Stomach (tissue), 8 donors: ENCODE measurements at regions not wholly inside any gene's neighbourhood (a gene's known extent, or its start where the extent isn't known, plus 50 kb on each side); places are given as distances from the start of the nearest gene placed in this dataset.
"Not testable (repeated sequence)": the region's sequence is repeated elsewhere in the genome, so short reads cannot be mapped to it uniquely, and the experiment has no call there.

ENCODE experiments used
- DNase-seq, 2 donors: peaks; one replicate each; pipeline versions ENCODE4 v3.0.0 to v3.0.0-alpha.2; 2013 to 2019
- H3K27ac ChIP-seq, 5 donors: fragments of 200-600 bp in 4 of 5; sonication (generic) in 4 of 5; one replicate each; pipeline ENCODE4 v1.5.1; 2013 to 2019; ENCODE audit warnings: mild to moderate bottlenecking in 1 of 5, moderate library complexity in 1 of 5
- H3K27me3 ChIP-seq, 3 donors: fragments of 200-600 bp; sonication (generic); one replicate each; pipeline ENCODE4 v1.5.1; 2017 to 2019; ENCODE audit warnings: mixed run types in 1 of 3
- H3K36me3 ChIP-seq, 4 donors: fragments of 200-600 bp; sonication (generic); 1 replicate in 3 of 4; 2 replicates in 1 of 4; pipeline ENCODE4 v1.5.1; 2016 to 2019
- H3K4me1 ChIP-seq, 4 donors: fragments of 200-600 bp; sonication (generic); one replicate each; pipeline ENCODE4 v1.5.1; 2016 to 2019
- H3K4me3 ChIP-seq, 4 donors: fragments of 200-600 bp; sonication (generic) in 3 of 4; one replicate each; pipeline ENCODE4 v1.5.1; 2016 to 2019; ENCODE audit warnings: mild to moderate bottlenecking in 1 of 4
- H3K9me3 ChIP-seq, 4 donors: fragments of 200-600 bp; sonication (generic); one replicate each; pipeline ENCODE4 v1.5.1; 2016 to 2019
- WGBS, 5 donors: extraction: QIAGEN DNeasy Blood & Tissue Kit in 3 of 5; methylation state at CpG; one replicate each; pipeline versions ENCODE4 v1.1.5 to v1.1.7; 2013 to 2018; 5-methylcytosine and 5-hydroxymethylcytosine counted together
- intact Hi-C: fragments of 100-400 bp; cut with DNase I; formaldehyde crosslinking; loops from one replicate; pipeline ENCODE4 v1.15.1; 2023; ENCODE audit warnings: low total_unique reads
- donor health status: healthy with polysubstance abuse.
- donor health status: Bipolar disorder and iron deficiency.
- donor health status: healthy.

DNA sequence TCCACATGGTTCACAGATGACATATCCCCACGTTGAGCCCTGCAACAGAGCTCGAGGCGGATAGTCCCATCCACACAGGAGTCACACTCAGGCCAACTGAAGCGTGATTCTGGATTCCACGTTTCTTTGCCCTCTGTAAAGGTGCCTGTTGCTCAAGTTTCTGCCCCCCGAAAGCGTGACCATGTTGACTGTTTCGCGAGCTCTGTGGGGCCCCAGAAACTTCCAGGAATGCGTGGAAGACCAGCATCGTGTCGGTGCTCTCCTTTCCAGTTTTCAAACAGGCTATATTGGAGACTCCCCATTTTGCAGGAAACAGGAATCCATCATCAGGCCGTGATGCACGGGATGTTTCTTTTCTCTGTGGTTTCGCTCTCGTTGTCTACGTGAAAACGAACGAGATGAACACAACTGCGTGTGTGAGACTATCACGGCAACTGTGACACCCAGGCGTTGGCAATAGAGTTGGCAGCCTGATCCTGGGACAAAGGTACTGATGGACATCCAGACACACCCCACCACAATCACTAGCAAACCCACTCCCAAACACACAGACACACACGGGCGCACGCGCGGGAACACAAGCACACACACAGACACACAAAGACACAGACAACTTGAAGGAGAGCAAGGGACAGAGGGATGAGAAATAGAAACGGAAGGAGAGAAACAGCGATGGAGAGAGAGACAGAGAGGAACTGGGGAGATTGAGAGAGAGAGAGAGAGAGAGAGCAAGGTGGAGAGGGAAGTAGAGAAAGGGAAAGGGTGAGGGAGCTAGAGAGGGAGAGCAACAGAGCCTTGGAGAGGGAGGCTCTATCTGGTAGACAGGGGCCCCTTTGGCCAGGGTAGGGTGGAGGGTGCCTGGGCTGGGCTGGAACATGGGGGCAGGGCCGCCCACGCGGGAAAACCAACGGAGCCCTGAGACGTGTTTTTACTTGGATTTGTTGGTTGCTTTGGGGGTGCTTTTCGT, 1609.3 kb downstream of the SPATA31A7 start:
- DNase-seq: peak in 1 of 2 donors; percentile 59
- H3K27me3 ChIP-seq: peaks cover 34 to 51% (median 42%) of the 10 kb centered on the region in 3 donors
- H3K9me3 ChIP-seq: peaks cover 0 to 19% (median 2%) of the 10 kb centered on the region in 4 donors
- peaks cover 26 to 46% (median 38%) of the 10 kb centered on the region in 4 donors for H3K4me1 ChIP-seq
- intact Hi-C loops, H3K36me3 ChIP-seq: not testable (repeated sequence)
- peak overlapping the region in 4 of 5 donors; percentile 13 to 78 (median 40) for H3K27ac ChIP-seq
- 17 to 24% (median 20%) methylated on average over 35 of the region's 35 CpGs for WGBS, 5 donors
- peak overlapping the region; percentile 1 to 54 (median 46) for H3K4me3 ChIP-seq

DNA sequence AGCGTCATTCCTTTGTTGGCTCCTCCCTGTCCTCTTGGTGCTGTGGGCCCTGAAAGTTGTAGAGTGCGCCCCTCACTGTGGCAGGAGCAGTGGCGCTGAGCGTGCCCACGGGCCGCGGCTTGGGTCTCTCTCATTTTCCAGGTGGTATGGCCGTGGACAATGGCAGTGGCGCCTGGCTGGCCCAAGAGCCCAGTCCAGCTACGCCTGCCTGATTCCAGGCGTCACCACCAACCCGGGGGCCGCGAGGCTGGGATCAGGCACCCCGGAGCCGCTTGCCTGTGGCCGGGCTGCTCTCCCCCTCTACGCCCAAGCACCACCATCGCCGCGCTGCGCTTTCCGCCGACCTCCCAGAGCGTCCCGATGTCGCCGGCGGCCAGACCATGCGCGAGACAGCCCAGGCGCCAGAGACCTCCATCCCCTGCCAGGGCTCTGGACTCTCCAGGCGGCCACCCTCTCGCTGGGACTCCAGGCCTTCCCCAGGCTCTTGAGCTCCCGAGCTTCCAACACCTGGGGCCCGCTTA, 1610.1 kb downstream of the SPATA31A7 start:
- H3K27me3 ChIP-seq: peaks cover 36 to 58% (median 46%) of the 10 kb centered on the region in 3 donors
- peak in 1 of 2 donors; percentile 69 for DNase-seq
- peak overlapping the region in 4 of 5 donors; percentile 13 to 78 (median 40) for H3K27ac ChIP-seq
- peaks cover 0 to 21% (median 4%) of the 10 kb centered on the region in 4 donors for H3K9me3 ChIP-seq
- intact Hi-C loops, H3K36me3 ChIP-seq: not testable (repeated sequence)
- peak overlapping the region; percentile 1 to 54 (median 46) for H3K4me3 ChIP-seq
- peaks cover 26 to 46% (median 38%) of the 10 kb centered on the region in 4 donors for H3K4me1 ChIP-seq
- WGBS, 5 donors: 15 to 25% (median 17%) methylated on average over 14 to 36 of the region's 36 CpGs

DNA sequence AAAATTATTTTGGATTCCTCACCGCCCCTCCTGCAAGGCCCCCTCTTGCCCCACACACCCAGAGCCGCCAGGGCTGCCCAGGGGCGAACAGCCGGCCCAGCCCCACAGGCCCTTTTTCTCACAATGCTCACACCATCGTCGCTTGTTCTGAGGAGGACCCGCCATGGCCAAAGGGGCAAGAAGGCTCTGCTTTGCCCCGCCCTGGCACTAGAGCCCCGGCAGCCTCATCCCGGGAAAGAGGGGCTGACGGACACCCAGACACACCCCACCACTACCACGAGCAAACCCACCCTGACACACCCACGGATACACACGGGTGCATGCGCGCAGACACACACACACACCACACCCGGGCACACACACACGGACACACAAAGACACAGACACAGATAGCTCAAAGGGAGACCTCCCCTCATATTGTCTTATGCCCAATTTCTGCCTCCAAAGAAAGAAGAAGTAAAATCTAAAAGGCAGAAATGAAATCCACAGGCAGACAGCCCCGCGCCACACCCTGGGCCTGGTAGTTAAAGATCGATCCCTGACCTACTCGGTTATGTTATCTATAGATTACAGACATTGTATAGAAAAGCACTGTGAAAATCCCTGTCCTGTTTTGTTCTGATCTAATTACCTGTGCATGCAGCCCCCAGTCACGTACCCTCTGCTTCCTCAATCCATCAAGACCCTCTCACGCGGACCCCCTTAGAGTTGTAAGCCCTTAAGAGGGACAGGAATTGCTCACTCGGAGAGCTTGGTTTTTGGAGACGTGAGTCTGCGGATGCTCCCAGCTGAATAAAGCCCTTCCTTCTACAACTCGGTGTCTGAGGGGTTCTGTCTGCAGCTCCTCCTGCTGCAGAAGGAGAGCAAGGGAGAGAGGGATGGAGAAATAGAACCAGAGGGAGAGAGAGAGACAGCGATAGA, 1610.9 kb downstream of the SPATA31A7 start:
- intact Hi-C loops, H3K36me3 ChIP-seq: not testable (repeated sequence)
- peaks cover 36 to 66% (median 46%) of the 10 kb centered on the region in 3 donors for H3K27me3 ChIP-seq
- peak overlapping the region; percentile 2 to 54 (median 46) for H3K4me3 ChIP-seq
- peaks cover 26 to 46% (median 38%) of the 10 kb centered on the region in 4 donors for H3K4me1 ChIP-seq
- peak overlapping the region in 3 of 5 donors; percentile 27 to 80 (median 78) for H3K27ac ChIP-seq
- peak in 1 of 2 donors; percentile 47 for DNase-seq
- 20 to 34% (median 28%) methylated on average over 29 to 30 of the region's 30 CpGs for WGBS, 5 donors
- H3K9me3 ChIP-seq: peaks cover 0 to 24% (median 6%) of the 10 kb centered on the region in 4 donors

DNA sequence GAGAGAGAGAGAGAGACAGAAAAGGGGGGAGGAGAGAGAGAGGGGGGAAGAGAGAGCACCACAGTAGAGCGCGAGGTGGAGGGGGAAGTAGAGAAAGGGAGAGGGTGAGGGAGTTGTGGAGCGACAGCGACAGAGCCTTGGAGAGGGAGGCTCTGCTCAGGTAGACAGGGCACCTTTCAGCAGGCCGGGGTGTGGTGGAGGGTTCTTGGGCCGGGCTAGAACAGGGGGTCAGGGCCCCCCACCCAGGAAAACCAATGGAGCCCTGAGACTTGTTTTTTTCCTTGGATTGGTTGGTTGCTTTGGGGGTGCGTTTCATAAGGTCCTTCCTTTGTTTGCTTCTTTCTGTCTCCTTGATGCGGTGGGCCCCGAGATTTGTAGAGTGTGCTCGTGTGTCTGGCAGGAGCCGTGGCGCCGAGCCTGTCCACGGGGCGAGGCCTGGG, 1611.6 kb downstream of the SPATA31A7 start:
- peak in 1 of 2 donors; percentile 35 for DNase-seq
- H3K9me3 ChIP-seq: peaks cover 0 to 25% (median 6%) of the 10 kb centered on the region in 4 donors
- WGBS, 5 donors: 22 to 28% (median 23%) methylated on average over 15 of the region's 15 CpGs
- intact Hi-C loops, H3K36me3 ChIP-seq: not testable (repeated sequence)
- peak overlapping the region in 4 of 5 donors; percentile 71 to 80 (median 78) for H3K27ac ChIP-seq
- peak overlapping the region; percentile 42 to 54 (median 48) for H3K4me3 ChIP-seq
- H3K4me1 ChIP-seq: peaks cover 26 to 46% (median 38%) of the 10 kb centered on the region in 4 donors
- H3K27me3 ChIP-seq: peaks cover 36 to 71% (median 46%) of the 10 kb centered on the region in 3 donors

DNA sequence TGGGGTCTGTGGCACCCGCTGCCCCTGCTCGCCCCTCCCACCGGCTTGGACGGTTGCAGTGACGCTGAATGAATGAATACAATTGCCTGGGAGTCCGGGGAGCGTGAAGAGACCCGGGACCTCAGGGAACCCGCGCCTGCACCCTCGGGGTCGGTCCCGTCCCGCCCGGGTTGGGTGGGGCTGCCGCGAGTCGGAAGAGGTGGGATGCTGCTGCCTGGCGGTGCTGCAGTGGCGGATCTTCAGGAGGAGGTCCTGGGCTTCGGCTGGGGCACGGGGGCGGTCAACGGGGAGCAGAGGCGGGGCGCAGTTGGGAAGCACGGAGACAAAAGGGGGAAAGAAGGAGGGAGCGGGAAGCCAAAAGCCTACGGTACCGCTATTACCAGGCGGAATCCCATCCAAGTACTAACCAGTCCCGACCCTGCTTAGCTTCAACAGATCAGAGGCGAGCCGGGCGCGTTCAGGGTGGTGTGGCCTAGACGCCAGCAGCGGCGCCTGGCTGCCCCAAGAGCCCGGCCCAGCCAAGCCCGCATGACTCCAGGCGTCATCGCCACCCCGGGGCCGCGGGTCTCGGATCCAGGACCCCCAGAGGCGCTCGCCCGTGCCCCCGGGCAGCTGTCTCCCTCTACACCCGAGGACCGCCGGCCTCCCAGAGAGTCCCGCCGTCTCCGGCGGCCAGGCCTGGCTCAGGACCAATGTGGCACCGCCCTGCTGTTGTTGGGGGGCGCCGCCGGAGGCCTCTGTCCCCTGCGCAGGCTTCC, 1612.3 kb downstream of the SPATA31A7 start:
- H3K27me3 ChIP-seq: peaks cover 36 to 71% (median 46%) of the 10 kb centered on the region in 3 donors

GRCh38 chr9:62802719-62803079, 1612.9 kb downstream of the SPATA31A7 start:
- H3K4me1 ChIP-seq: peaks cover 26 to 46% (median 38%) of the 10 kb centered on the region in 4 donors
- intact Hi-C loops, H3K36me3 ChIP-seq, DNase-seq: not testable (repeated sequence)
- peak overlapping the region; percentile 42 to 54 (median 48) for H3K4me3 ChIP-seq
- H3K27me3 ChIP-seq: peaks cover 36 to 75% (median 46%) of the 10 kb centered on the region in 3 donors
- H3K27ac ChIP-seq: peak overlapping the region in 4 of 5 donors; percentile 71 to 80 (median 78)
- H3K9me3 ChIP-seq: peaks cover 0 to 25% (median 6%) of the 10 kb centered on the region in 4 donors
- WGBS, 5 donors: 9 to 20% (median 15%) methylated on average over 9 of the region's 9 CpGs

More for the DNA sequence above, 1612.3 kb downstream of the SPATA31A7 start:
- H3K4me3 ChIP-seq: peak overlapping the region; percentile 42 to 54 (median 48)
- intact Hi-C loops, H3K36me3 ChIP-seq: not testable (repeated sequence)
- 3 to 7% (median 6%) methylated on average over 59 to 63 of the region's 63 CpGs for WGBS, 5 donors
- H3K4me1 ChIP-seq: peaks cover 26 to 46% (median 38%) of the 10 kb centered on the region in 4 donors
- H3K27ac ChIP-seq: peak overlapping the region; percentile 14 to 80 (median 78)
- peak; percentile 75 to 94 for DNase-seq
- peaks cover 0 to 25% (median 6%) of the 10 kb centered on the region in 4 donors for H3K9me3 ChIP-seq

DNA sequence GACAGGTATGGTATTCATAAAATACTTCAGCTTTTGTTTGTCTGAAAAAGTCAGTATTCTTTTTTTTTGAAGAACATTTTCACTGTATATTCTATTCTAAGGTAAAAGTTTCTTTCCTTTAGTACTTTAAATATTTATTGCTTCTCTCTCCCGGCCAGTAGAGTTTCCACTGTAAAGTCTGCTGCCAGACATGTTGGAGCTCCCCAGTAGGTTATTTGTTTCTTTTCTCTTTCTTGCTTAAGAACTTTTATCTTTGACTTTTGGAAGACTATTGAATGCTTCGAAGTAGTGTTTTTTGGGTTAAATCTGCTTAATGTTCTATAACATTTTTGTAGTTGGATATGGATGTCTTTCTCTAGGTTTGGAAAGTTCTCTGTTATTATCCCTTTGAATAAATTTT, 1613.3 kb downstream of the SPATA31A7 start:
- H3K36me3 ChIP-seq, intact Hi-C loops, DNase-seq, H3K27ac ChIP-seq: not testable (repeated sequence)
- 48 to 61% (median 54%) methylated on average over 2 of the region's 2 CpGs for whole genome bisulfite sequencing, 5 donors
- Histone ChIP-seq H3K4me3 (peak overlapping the region in 1 of 4 donors; percentile 54), H3K4me1 (peaks cover 26 to 46% (median 38%) of the 10 kb centered on the region in 4 donors), H3K9me3 (peaks cover 0 to 25% (median 6%) of the 10 kb centered on the region in 4 donors), H3K27me3 (peaks cover 36 to 79% (median 46%) of the 10 kb centered on the region in 3 donors)

DNA sequence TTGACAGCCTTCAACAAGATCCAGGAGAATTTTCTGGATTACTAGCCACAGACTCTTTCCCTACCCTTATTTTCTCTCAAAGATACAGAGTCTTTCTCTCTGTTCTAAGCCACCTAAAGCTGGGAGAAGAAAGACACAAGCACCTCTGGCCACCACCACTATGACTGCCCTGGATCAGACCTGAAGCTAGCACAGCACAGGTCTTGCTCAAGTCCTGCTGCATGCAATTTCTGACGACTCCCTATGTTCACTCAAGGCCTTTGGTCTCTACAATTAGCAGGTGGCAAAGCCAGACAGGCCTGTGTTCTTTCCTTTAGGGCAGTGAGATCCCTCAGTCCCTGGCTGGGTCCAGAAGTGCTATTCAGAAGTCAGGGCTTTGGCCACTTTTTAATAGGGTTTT, 1614.5 kb downstream of the SPATA31A7 start:
- H3K36me3 ChIP-seq, H3K27ac ChIP-seq, intact Hi-C loops, H3K4me3 ChIP-seq: not testable (repeated sequence)
- Histone ChIP-seq H3K4me1 (peaks cover 20 to 39% (median 31%) of the 10 kb centered on the region in 4 donors), H3K9me3 (peaks cover 0 to 25% (median 6%) of the 10 kb centered on the region in 4 donors), H3K27me3 (peaks cover 31 to 79% (median 40%) of the 10 kb centered on the region in 3 donors)
- DNase-seq: peak in 1 of 2 donors; percentile 6
- WGBS, 5 donors: 20 to 33% (median 29%) methylated on average over 1 of the region's 1 CpG

DNA sequence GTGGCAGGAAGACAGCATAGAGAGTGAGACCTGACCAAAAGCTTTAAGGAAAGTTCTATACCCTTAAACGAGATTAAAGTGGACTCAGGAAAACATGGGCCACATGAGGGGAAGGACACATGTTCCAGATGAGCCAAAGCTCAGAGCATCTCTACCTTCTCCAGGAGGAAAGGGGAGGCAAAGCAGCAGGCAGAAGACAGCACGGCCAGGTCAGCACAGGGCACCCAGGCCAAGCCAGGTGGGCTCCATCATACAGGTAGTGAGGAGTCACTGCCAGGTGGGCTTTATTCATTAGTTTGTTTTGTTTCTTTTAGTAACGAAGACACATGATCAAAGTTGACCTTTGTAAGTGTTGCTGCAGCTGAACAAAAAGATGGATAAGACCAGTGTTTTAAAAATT, 1617.6 kb downstream of the SPATA31A7 start:
- Histone ChIP-seq H3K27me3 (peaks cover 7 to 61% (median 11%) of the 10 kb centered on the region in 3 donors), H3K9me3 (peaks cover 0 to 16% (median 6%) of the 10 kb centered on the region in 4 donors)
- DNase-seq, H3K4me3 ChIP-seq, H3K27ac ChIP-seq, intact Hi-C loops, H3K4me1 ChIP-seq, H3K36me3 ChIP-seq: not testable (repeated sequence)
- 29 to 60% (median 51%) methylated on average over 3 of the region's 3 CpGs for WGBS, 5 donors

DNA sequence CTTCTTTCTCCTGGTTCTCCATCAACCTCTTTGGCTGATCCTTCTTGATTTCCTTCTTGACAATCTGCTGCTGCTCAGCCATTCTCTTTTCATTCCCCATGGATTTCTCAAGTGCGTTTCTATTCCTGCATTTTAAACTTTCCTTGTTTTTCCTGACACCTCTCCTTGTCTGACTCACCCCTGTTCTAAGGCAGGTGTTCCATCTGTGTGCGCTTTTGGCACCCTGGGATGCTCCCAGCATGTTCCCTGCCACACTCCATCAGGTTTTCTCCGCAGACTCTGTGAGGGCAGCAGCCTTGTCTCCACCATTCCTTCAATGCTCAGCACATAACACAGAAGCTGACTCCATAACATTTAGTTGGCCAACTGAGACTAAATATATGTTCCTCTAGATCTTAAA, 1618.2 kb downstream of the SPATA31A7 start:
- 48 to 65% (median 57%) methylated on average over 3 of the region's 3 CpGs for WGBS, 5 donors
- Histone ChIP-seq H3K9me3 (peaks cover 0 to 13% (median 6%) of the 10 kb centered on the region in 4 donors), H3K27me3 (peaks cover 3 to 54% (median 9%) of the 10 kb centered on the region in 3 donors)
- H3K4me3 ChIP-seq, H3K36me3 ChIP-seq, H3K27ac ChIP-seq, intact Hi-C loops, H3K4me1 ChIP-seq, DNase-seq: not testable (repeated sequence)
